ENCODE measurements at regions not wholly inside any gene's neighbourhood (a gene's known extent, or its start where the extent isn't known, plus 50 kb on each side); places are given as distances from the start of the nearest gene placed in this dataset.
"Not testable (repeated sequence)": the region's sequence is repeated elsewhere in the genome, so short reads cannot be mapped to it uniquely, and the experiment has no call there.

GRCh38 chr20:47982574-47983360, 197.5 kb upstream of the SULF2 start:
- DNase-seq (ENCODE audit: low read depth): no peak
- no peak for TF ChIP-seq CTCF (IDR thresholded peaks at IDR 0.05; ENCODE audit: insufficient read depth, low read length)
- no peak overlapping the region for H3K4me3 ChIP-seq (ENCODE audit: low read depth, low read length)

- no peak for DNase-seq (ENCODE audit: low read depth)
- no peak for TF ChIP-seq CTCF (IDR thresholded peaks at IDR 0.05; ENCODE audit: insufficient read depth, low read length)
- no peak overlapping the region for H3K4me3 ChIP-seq (ENCODE audit: low read depth, low read length)
Measured at GRCh38 chr20:47981222-47981621, 195.9 kb upstream of the SULF2 start.

GRCh38 chr20:47980336-47981177, 195.3 kb upstream of the SULF2 start:
- no peak for TF ChIP-seq CTCF (IDR thresholded peaks at IDR 0.05; ENCODE audit: insufficient read depth, low read length)
- DNase-seq (ENCODE audit: low read depth): no peak

GRCh38 chr20:47979361-47980095, 194.2 kb upstream of the SULF2 start:
- not testable (repeated sequence) for DNase-seq (ENCODE audit: low read depth); H3K4me3 ChIP-seq (ENCODE audit: low read depth, low read length)

More at GRCh38 chr20:47980336-47981177, 195.3 kb upstream of the SULF2 start:
- H3K4me3 ChIP-seq (ENCODE audit: low read depth, low read length): no peak overlapping the region

- not testable (repeated sequence) for H3K4me3 ChIP-seq (ENCODE audit: low read depth, low read length); DNase-seq (ENCODE audit: low read depth)
Measured at GRCh38 chr20:47978428-47979120, 193.3 kb upstream of the SULF2 start.

- DNase-seq (ENCODE audit: low read depth); H3K4me3 ChIP-seq (ENCODE audit: low read depth, low read length): not testable (repeated sequence)
Measured at GRCh38 chr20:47977789-47978252, 192.5 kb upstream of the SULF2 start.

- not testable (repeated sequence) for H3K4me3 ChIP-seq (ENCODE audit: low read depth, low read length); DNase-seq (ENCODE audit: low read depth)
Measured at GRCh38 chr20:47977017-47977788, 191.9 kb upstream of the SULF2 start.

- TF ChIP-seq CTCF (IDR thresholded peaks at IDR 0.05; ENCODE audit: insufficient read depth, low read length): no peak
Measured at GRCh38 chr20:47974234-47974878, 189.1 kb upstream of the SULF2 start.

More at GRCh38 chr20:47974234-47974878, 189.1 kb upstream of the SULF2 start:
- DNase-seq (ENCODE audit: low read depth): no peak
- no peak overlapping the region for H3K4me3 ChIP-seq (ENCODE audit: low read depth, low read length)
